NCI-H2196 treated with DMSO at 0.1 percent for 48 hours (cell line): ENCODE measurements at regions not wholly inside any gene's neighbourhood (a gene's known extent, or its start where the extent isn't known, plus 50 kb on each side); places are given as distances from the start of the nearest gene placed in this dataset.
"Not testable (repeated sequence)": the region's sequence is repeated elsewhere in the genome, so short reads cannot be mapped to it uniquely, and the experiment has no call there.

Experiments
- DNase-seq: peaks from one replicate; lab custom pipeline; 2025; ENCODE audit not compliant: unreplicated experiment; lab: John Stamatoyannopoulos, UW

DNA sequence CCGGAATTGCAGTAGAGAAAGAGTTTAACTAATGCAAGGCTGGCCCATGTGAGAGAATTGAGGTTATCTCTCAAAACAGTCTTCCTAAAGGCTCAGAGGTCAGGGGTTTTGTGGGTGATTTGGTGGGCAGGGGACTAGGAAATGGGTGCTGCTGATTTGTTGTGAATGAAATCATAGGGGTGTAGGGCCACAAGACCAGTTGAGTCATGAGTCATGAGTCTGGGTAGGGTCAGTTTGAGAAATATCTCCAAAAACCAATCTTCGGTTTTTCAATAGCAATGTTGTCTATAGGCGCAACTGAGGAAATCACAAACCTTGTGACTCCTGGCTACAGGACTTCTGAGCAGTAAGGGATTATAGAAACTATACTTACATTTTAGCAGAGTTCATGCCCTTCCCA, 460.0 kb upstream of the NRP1 start:
- no peak for DNase-seq

- no peak for DNase-seq
Measured at GRCh38 chr10:33793793-33794192, 459.3 kb upstream of the NRP1 start.

GRCh38 chr10:33791272-33791660, 456.8 kb upstream of the NRP1 start:
- no peak for DNase-seq

GRCh38 chr10:33790521-33791271, 456.2 kb upstream of the NRP1 start:
- DNase-seq: no peak

DNA sequence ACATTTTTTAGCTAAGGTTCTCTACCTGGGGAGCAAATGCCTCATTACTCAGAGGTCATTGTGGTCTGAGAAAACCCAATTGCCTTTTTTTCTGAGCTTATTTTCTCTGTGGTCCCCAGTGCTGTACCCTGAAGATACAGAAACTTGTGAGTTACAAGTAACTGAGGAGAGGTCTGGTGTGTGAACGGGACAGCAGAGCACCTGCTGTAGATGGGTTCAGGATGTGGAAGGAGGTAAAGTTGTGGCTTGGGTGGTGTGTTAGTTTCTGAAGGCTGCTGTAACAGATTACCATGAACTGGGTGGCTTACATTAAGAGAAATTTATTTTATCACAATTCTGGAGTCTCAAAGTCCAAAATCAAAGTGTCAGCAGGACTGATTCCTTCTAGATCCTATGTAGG, 449.1 kb upstream of the NRP1 start:
- no peak for DNase-seq

- DNase-seq: no peak
Measured at GRCh38 chr10:33783078-33783477, 448.6 kb upstream of the NRP1 start.

- DNase-seq: no peak
Measured at GRCh38 chr10:33781606-33782395, 447.3 kb upstream of the NRP1 start.

DNA sequence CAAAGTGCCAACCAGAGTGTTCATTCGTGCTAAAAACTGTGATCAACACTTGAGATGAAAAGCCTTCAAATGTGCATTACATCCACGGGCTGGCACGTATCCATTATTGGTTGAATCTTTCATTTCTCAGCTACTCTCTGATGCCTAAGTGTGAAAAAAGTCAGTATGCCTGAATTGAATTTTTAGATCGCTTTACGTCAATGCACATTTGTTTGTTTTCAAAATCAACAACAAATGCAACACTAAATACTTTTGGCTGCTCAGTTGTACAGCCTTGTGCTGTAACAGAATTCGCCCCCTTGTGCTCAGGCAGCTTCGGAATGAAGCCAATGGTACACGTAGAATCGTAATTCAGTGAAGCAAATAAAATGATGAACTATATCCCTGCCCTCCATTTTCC, 446.5 kb upstream of the NRP1 start:
- DNase-seq: no peak

DNA sequence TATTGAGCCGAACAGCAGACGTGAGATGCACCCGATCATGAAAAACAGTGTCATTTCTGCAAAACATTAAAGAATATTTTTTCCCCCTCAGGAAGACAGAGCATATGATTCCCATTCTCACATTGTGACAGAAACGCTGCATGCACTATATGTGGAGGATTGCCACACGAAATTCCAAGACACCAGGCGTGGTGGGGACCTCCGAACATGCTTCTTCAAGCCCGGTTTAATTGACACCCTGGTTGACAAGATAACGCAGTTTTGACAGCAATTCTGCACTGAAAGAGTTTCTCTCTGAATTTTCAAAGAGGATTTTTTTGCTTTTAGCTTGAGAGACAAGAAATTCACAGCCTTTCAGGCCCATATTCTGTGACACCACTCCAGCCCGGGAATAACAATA, 442.8 kb upstream of the NRP1 start:
- no peak for DNase-seq

DNA sequence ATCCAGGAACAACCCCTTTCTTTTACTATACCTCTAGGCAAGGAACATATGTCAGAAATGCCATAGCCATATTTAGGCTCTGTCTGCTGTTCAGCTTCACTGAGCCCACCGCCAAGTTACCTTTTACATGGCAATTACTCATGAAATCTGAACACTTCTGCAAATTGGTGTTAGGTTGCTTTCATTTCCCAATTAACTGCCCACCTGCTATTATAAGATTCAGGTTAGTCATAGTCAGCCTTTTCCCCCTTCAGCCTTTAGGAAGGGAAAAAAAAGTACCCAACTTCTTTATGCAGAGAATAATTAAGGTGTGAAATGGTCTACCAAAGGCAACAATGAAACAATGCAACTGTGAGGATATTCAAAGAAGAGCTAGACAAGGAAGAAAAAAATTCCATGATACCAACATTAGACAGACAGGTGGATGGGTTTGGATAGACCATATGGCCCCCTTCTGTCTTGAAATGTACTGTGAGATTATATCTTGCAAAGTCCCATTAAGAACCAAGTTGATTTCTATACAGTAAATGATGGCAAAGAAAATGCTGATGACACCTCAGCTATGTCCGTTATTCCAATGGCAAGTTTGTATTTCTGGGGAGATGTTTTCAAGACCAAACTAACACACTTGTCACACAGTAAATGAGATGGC, 442.1 kb upstream of the NRP1 start:
- no peak for DNase-seq

- no peak for DNase-seq
Measured at GRCh38 chr10:33774857-33775256, 440.4 kb upstream of the NRP1 start.

DNA sequence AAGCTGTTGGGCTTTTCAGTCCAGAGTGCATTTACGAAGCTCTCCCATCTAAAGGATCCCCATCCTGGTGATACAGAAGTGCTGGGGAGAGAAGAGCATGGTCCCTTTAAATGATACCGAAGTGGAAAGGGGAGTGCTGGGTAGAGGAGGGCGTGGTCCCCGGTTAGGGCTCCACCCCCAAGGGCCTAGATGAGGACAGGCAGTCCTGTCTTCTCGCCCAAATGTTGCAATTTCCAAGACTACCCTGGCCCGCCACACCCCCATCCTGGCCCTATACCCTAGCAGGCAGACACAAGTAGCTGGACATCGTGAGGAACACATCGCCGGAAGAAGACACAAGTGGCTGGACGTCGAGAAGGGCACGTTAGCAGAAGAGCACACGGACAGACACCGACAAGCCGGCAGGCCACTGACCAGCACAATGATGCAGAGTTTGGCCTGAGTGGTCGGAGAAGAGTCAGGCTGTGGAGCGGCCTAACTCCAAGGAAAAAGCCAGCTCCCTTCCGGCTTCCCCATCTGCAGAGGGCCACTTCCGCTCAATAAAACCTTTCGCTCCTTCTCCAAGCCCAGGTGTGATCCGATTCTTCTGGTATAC, 439.5 kb upstream of the NRP1 start:
- DNase-seq: no peak

DNA sequence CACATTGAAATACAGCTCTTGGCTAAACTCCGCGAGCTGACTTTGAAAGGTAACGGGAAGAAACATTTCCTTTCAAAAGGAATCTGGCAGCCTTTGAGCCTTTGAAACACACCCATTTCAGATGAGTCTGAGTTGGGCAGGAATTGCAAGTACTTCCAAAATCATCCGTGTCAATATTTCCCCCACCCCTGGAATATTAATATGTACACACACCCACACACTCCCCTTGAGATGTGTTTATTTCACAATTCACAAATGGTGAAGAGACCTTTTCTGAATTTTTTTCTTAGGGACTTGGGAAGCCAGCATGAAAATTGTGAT, 438.7 kb upstream of the NRP1 start:
- no peak for DNase-seq

GRCh38 chr10:33772370-33773252, 438.1 kb upstream of the NRP1 start:
- DNase-seq: no peak

DNA sequence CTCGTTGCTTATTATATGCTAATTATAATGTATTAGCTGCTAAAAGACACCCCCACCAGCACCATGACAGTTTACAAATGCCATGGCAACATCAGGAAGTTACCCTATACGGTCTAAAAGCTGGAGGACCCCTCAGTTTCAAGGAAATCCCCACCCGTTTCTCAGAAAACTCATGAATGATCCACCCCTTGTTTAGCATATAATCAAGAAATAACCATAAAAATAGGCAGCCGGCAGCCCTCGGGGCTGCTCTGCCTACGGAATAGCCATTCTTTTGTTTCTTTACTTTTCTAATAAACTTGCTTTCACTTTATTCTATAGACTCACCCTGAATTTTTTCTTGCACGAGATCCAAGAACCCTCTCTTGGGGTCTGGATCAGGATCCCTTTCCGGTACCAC, 437.4 kb upstream of the NRP1 start:
- not testable (repeated sequence) for DNase-seq

GRCh38 chr10:33764694-33765185, 430.3 kb upstream of the NRP1 start:
- no peak for DNase-seq

- DNase-seq: no peak
Measured at GRCh38 chr10:33760056-33760943, 425.8 kb upstream of the NRP1 start.

- no peak for DNase-seq
Measured at GRCh38 chr10:33759191-33759590, 424.7 kb upstream of the NRP1 start.

- no peak for DNase-seq
Measured at GRCh38 chr10:33758299-33758698, 423.8 kb upstream of the NRP1 start.

DNA sequence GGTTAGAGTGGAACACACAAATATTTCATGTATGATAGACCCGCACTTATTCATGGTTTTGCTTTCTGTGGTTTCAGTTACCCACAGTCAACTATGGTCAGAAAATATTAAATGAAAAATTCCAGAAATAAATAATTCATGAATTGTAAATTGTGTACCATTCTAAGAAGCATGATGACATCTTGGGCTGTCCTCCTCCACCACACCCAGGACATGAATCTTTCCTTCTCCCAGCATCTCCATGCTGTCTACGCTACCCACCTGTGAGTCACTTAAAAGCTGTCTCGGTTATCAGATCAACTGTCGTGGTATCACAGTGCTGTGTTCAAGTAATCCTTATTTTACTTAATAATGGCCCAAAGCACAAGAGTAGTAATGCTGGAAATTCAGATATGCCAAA, 419.6 kb upstream of the NRP1 start:
- no peak for DNase-seq
